BJ (cell line): ENCODE measurements at regions not wholly inside any gene's neighbourhood (a gene's known extent, or its start where the extent isn't known, plus 50 kb on each side); places are given as distances from the start of the nearest gene placed in this dataset.
"Not testable (repeated sequence)": the region's sequence is repeated elsewhere in the genome, so short reads cannot be mapped to it uniquely, and the experiment has no call there.

ENCODE experiments used
- CTCF ChIA-PET: fragments of 350-600 bp; formaldehyde crosslinking; extraction: SDS; loops from one replicate; lab custom pipeline; 2021; ENCODE audit warnings: antibody characterized with exemption, inconsistent platforms; lab: Yijun Ruan, JAX
- POLR2A ChIA-PET: fragments of 300-600 bp; sonication (Branson Sonifier 250); formaldehyde crosslinking; extraction: SDS; loops from one replicate; lab custom pipeline; 2021; ENCODE audit warnings: antibody characterized with exemption; lab: Charles Lee
- DNase-seq: peaks from one replicate; pipeline ENCODE4 v3.0.0-alpha.2; 2011; ENCODE audit warnings: low read depth
- H3K27me3 ChIP-seq: 2 replicates; pipeline ENCODE4 v1.6.0; 2011; ENCODE audit warnings: low read length; ENCODE audit not compliant: control insufficient read depth, insufficient read depth
- H3K36me3 ChIP-seq: 2 replicates; pipeline ENCODE4 v1.5.1; 2011; ENCODE audit warnings: low read length; ENCODE audit not compliant: control insufficient read depth, insufficient read depth
- H3K4me3 ChIP-seq: 2 replicates; pipeline ENCODE4 v1.5.1; 2011; ENCODE audit warnings: low read depth, mild to moderate bottlenecking, control low read depth, low read length
- TF ChIP-seq, protein P1 (sequence below): IDR thresholded peaks from 2 replicates; pipeline ENCODE4 v1.5.1; 2011; ENCODE audit warnings: low read depth, mild to moderate bottlenecking, control low read depth, inconsistent platforms, low read length, moderate library complexity; ENCODE audit not compliant: insufficient read depth

DNA sequence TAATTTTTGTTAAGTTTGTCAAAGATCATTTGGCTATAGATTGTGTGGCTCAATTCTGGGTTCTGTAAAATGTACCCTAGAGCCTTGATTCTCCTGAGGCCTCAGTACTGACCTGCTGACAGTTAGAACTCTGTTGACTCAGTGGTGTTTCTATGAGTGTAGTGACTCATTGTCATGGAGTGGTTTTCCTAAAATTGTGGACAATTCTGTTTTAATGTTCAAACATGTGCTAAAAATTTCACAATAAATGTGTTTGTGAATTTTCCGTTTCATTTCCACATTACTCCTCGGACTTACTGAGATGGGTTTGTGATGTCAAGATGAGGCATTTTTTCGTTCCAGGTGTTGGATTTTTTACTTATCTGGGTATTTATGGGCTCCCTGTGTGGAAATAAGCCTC is 695.9 kb downstream of the TMEM121 start:
- no peaks in the 10 kb centered on the region for H3K27me3 ChIP-seq
- no peaks in the 10 kb centered on the region for H3K36me3 ChIP-seq
- no peak for DNase-seq
- TF ChIP-seq, protein P1, sequence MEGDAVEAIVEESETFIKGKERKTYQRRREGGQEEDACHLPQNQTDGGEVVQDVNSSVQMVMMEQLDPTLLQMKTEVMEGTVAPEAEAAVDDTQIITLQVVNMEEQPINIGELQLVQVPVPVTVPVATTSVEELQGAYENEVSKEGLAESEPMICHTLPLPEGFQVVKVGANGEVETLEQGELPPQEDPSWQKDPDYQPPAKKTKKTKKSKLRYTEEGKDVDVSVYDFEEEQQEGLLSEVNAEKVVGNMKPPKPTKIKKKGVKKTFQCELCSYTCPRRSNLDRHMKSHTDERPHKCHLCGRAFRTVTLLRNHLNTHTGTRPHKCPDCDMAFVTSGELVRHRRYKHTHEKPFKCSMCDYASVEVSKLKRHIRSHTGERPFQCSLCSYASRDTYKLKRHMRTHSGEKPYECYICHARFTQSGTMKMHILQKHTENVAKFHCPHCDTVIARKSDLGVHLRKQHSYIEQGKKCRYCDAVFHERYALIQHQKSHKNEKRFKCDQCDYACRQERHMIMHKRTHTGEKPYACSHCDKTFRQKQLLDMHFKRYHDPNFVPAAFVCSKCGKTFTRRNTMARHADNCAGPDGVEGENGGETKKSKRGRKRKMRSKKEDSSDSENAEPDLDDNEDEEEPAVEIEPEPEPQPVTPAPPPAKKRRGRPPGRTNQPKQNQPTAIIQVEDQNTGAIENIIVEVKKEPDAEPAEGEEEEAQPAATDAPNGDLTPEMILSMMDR = no peak
- ChIA-PET POLR2A (no interaction called here), CTCF (no interaction called here)
- no peak overlapping the region for H3K4me3 ChIP-seq

DNA sequence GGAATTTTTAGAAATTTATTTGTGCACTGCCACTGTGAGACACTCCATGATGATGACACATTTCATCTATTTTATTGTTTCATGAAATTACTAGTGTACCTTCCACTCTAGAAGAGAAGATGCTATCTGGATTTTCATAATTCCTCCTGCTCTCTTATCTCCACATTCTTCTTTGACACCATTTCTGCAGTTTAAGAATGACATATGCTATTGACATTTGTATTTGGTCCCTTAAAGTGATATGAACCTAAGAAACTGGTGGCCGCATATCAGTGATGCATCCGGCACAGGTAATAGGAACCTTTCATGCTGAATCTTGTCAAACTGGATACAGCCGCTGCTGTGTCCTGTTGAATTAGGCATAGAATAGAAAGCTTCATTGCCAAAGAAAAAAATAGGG is 696.3 kb downstream of the TMEM121 start:
- Histone ChIP-seq H3K4me3 (no peak overlapping the region), H3K27me3 (no peaks in the 10 kb centered on the region), H3K36me3 (no peaks in the 10 kb centered on the region)
- no peak for DNase-seq
- POLR2A ChIA-PET = no interaction called here
- CTCF ChIA-PET = no interaction called here
- TF ChIP-seq, protein P1 = no peak

DNA sequence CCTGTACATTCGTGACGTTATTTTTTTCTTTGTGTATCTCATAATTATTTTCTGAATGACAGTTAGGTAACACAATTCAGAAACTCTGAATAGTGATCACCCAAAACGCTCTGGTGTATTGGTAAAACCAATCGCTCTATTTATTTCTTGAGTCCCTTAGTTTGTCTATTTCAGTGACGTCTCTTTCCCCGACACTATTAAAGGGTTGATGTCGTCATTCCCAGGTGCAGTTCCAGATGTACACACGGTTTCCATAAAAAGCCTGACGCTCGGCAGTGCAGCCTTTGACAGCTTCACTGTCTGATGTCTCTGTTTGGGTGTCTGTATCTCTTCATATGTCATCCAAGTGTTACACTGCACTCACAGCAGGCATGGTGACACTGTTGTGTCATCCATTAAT is 701.4 kb downstream of the TMEM121 start:
- Histone ChIP-seq H3K36me3 (no peaks in the 10 kb centered on the region), H3K27me3 (no peaks in the 10 kb centered on the region), H3K4me3 (no peak overlapping the region)
- CTCF ChIA-PET = no interaction called here
- TF ChIP-seq, protein P1 = no peak
- POLR2A ChIA-PET = no interaction called here
- no peak for DNase-seq

DNA sequence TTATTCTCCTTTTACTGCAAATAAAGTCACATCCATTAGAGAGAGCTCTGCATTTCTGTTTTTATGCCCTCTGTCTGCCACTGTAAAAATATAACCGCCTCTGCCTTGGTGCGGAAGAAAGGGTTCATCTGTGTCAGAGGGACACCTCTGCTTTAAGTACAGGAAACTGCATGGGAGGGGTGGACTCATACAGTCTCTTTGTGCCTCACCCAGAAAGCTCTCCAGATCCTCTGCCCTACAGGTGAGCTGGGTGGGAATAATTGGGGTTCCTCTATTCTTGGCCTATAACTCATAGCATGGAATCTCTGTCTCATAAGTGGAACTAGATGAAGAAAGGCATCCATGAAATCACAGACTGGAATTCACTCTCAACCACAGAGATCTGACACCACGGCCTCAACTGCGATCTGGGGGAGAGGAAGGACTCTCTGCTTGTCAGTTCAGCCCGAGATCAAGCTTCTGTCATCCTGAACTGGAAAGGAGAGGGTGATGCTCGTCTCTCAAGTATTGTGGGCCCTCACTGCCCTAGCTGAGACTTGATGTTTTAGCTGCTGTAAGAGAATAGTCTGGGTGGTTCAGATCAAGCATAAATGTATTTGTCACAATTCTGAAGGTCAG is 702.3 kb downstream of the TMEM121 start:
- ChIA-PET CTCF (no interaction called here), POLR2A (no interaction called here)
- no peaks in the 10 kb centered on the region for H3K27me3 ChIP-seq
- TF ChIP-seq, protein P1 = no peak
- DNase-seq = no peak
- no peaks in the 10 kb centered on the region for H3K36me3 ChIP-seq
- H3K4me3 ChIP-seq = no peak overlapping the region

DNA sequence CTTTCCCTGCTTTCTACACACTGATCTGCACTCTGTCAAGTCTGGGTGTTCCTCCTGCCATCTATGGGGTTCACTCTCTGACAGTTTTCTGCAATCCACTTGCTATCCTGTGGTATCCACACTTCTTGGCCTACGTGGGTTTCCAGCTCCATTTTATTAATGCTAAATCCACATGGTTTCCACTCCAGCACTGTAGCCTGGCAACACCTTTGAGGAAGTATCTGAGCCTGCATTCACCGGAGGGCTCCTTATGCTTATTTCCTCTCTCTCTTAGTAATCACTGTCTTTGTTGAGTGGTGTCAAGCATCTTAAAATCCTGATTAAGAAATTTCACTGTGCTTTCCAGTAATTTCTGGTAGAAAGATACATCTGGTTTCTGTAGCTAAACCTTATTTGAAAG is 703.7 kb downstream of the TMEM121 start:
- TF ChIP-seq, protein P1 = no peak
- Histone ChIP-seq H3K4me3 (no peak overlapping the region), H3K27me3 (no peaks in the 10 kb centered on the region), H3K36me3 (no peaks in the 10 kb centered on the region)
- POLR2A ChIA-PET = no interaction called here
- no peak for DNase-seq
- CTCF ChIA-PET = interaction anchor here (1.0 kb wide), 1 partner anchor 8 kb away, joined by 3 read pairs; no protein-coding TSS in a partner anchor

DNA sequence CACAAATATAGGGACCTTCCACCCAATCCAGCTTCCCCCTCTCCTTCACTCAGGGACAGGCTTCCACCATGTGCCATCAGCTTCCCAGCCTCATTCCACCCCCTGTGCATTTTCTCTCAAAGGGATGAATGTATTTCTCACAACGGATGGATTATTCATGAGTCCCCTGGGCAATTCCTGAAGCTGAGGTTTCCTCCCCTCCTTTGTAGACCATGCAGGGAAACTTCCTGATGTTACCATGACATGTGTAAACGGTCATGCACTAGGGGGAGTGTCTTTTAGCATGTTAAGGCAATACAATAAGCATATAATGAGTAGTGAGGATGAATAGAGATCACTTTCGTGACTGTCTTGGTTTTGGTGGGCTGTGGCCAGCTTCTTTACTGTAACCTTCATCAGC is 706.8 kb downstream of the TMEM121 start:
- H3K4me3 ChIP-seq, CTCF ChIA-PET, DNase-seq, H3K27me3 ChIP-seq, H3K36me3 ChIP-seq, POLR2A ChIA-PET: not testable (repeated sequence)

DNA sequence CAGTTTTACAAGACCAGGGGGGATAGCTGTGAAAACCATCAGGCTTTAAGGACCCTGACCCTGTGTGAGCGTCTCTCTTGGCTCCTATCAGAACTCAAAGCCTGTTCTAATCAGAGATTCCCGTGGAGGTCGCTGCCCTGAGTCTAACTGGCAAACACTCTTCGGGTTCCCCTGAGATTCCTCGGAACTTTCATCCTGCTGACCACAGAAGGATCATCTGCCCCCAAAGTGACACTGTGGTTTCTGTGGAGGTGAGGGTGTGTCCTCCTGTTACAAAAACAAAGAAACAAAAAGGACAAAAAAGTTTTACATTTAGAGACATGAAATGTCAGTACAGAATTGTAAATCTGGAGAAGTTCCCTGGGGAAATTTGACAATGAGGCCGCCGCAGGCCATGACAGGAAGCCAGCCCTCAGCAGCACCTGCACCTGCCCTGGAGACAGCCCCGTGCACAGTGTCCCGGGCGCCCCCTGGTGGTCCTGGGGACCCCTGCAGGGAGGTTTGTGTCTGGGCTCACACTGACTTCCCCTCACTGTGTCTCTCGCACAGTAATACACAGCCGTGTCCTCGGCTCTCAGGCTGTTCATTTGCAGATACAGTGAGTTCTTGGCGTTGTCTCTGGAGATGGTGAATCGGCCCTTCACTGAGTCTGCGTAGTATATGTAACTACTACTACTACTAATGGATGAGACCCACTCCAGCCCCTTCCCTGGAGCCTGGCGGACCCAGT is 708.3 kb downstream of the TMEM121 start:
- DNase-seq, H3K27me3 ChIP-seq, H3K36me3 ChIP-seq, CTCF ChIA-PET, H3K4me3 ChIP-seq, POLR2A ChIA-PET: not testable (repeated sequence)
